Erythroblast (primary cell): ENCODE measurements at regions not wholly inside any gene's neighbourhood (a gene's known extent, or its start where the extent isn't known, plus 50 kb on each side); places are given as distances from the start of the nearest gene placed in this dataset.

Experiments used
- GATA1 ChIP-seq: IDR thresholded peaks from 2 replicates; pipeline ENCODE4 v1.6.1; 2011; ENCODE audit warnings: low read depth, mild to moderate bottlenecking, control low read depth, low read length, moderate library complexity
- POLR2A ChIP-seq: IDR thresholded peaks from 2 replicates; pipeline ENCODE4 v1.6.1; 2011; ENCODE audit warnings: mild to moderate bottlenecking, low read length

GRCh38 chr4:148686449-148686848, 244.2 kb upstream of the NR3C2 start:
- no peak for TF ChIP-seq POLR2A
- TF ChIP-seq GATA1, result no peak
